H9 (cell line): ENCODE measurements at regions not wholly inside any gene's neighbourhood (a gene's known extent, or its start where the extent isn't known, plus 50 kb on each side); places are given as distances from the start of the nearest gene placed in this dataset.

Experiments used
- DNase-seq: peaks from one replicate; pipeline ENCODE4 v3.0.0-alpha.2; 2017
- H2AFZ ChIP-seq: one replicate; pipeline ENCODE4 v1.6.1; 2013; ENCODE audit warnings: mild to moderate bottlenecking, low read length, control low read depth, moderate library complexity
- H2AK5ac ChIP-seq: 2 replicates; pipeline ENCODE4 v1.6.1; 2013; ENCODE audit warnings: low read length, control low read depth, mixed read lengths; ENCODE audit not compliant: insufficient read length
- H2BK120ac ChIP-seq: one replicate; pipeline ENCODE4 v1.6.1; 2013; ENCODE audit warnings: low read depth, mild to moderate bottlenecking, low read length, control low read depth, inconsistent platforms; ENCODE audit not compliant: poor library complexity, severe bottlenecking
- H2BK12ac ChIP-seq: 2 replicates; pipeline ENCODE4 v1.6.1; 2013; ENCODE audit warnings: low read length, control low read depth, mixed read lengths, low read depth; ENCODE audit not compliant: insufficient read length
- H2BK15ac ChIP-seq: 2 replicates; pipeline ENCODE4 v1.6.1; 2013; ENCODE audit warnings: low read depth, low read length, control low read depth
- H2BK20ac ChIP-seq: one replicate; pipeline ENCODE4 v1.6.1; 2013; ENCODE audit warnings: low read depth, mild to moderate bottlenecking, low read length, control low read depth, inconsistent platforms; ENCODE audit not compliant: poor library complexity, severe bottlenecking
- H2BK5ac ChIP-seq: 2 replicates; pipeline ENCODE4 v1.6.1; 2013; ENCODE audit warnings: low read length, control low read depth, mixed read lengths; ENCODE audit not compliant: insufficient read length
- H3K14ac ChIP-seq: 2 replicates; pipeline ENCODE4 v1.6.1; 2013; ENCODE audit warnings: low read length, control low read depth; ENCODE audit not compliant: insufficient read depth
- H3K18ac ChIP-seq: 2 replicates; pipeline ENCODE4 v1.6.1; 2013; ENCODE audit warnings: low read depth, mild to moderate bottlenecking, mixed read lengths, low read length, control low read depth; ENCODE audit not compliant: insufficient read length
- H3K23ac ChIP-seq: 2 replicates; pipeline ENCODE4 v1.6.1; 2013; ENCODE audit warnings: low read length, control low read depth, mixed read lengths, low read depth; ENCODE audit not compliant: insufficient read length
- H3K23me2 ChIP-seq: 2 replicates; pipeline ENCODE4 v1.6.1; 2013; ENCODE audit warnings: low read depth, mild to moderate bottlenecking, mixed read lengths, low read length, control low read depth; ENCODE audit not compliant: insufficient read length, poor library complexity, severe bottlenecking
- H3K27ac ChIP-seq: 2 replicates; pipeline ENCODE4 v1.5.1; 2013; ENCODE audit warnings: low read length, control low read depth, mixed read lengths, low read depth; ENCODE audit not compliant: insufficient read length
- H3K27me3 ChIP-seq: 2 replicates; pipeline ENCODE4 v1.6.1; 2013; ENCODE audit warnings: low read length, control low read depth, inconsistent platforms; ENCODE audit not compliant: insufficient read depth
- H3K4ac ChIP-seq: 2 replicates; pipeline ENCODE4 v1.6.1; 2013; ENCODE audit warnings: low read depth, mild to moderate bottlenecking, control low read depth, inconsistent platforms, low read length, moderate library complexity
- H3K4me1 ChIP-seq: 2 replicates; pipeline ENCODE4 v1.6.1; 2013; ENCODE audit warnings: low read length, control low read depth, inconsistent platforms; ENCODE audit not compliant: insufficient read depth
- H3K4me2 ChIP-seq: 2 replicates; pipeline ENCODE4 v1.6.1; 2013; ENCODE audit warnings: low read length, control low read depth, mixed read lengths; ENCODE audit not compliant: insufficient read length, insufficient read depth
- H3K56ac ChIP-seq: 2 replicates; pipeline ENCODE4 v1.6.1; 2013; ENCODE audit warnings: low read depth, mild to moderate bottlenecking, mixed read lengths, low read length, control low read depth; ENCODE audit not compliant: insufficient read length
- H3K79me1 ChIP-seq: 2 replicates; pipeline ENCODE4 v1.6.1; 2013; ENCODE audit warnings: low read depth, mild to moderate bottlenecking, moderate library complexity, low read length, control low read depth, inconsistent platforms; ENCODE audit not compliant: insufficient read depth, poor library complexity, severe bottlenecking
- H3K79me2 ChIP-seq: 2 replicates; pipeline ENCODE4 v1.6.1; 2013; ENCODE audit warnings: low read length, control low read depth, inconsistent platforms; ENCODE audit not compliant: insufficient read depth
- H3K9ac ChIP-seq: 2 replicates; pipeline ENCODE4 v1.6.1; 2013; ENCODE audit warnings: low read length, control low read depth, mixed read lengths; ENCODE audit not compliant: insufficient read length; ENCODE audit errors: extremely low read depth
- H3K9me3 ChIP-seq: one replicate; pipeline ENCODE4 v1.6.1; 2013; ENCODE audit warnings: low read depth, low read length, inconsistent platforms; ENCODE audit not compliant: control insufficient read depth
- H3T11ph ChIP-seq: one replicate; pipeline ENCODE4 v1.6.1; 2013; ENCODE audit warnings: mild to moderate bottlenecking, low read length, control low read depth, inconsistent platforms
- H4K20me1 ChIP-seq: one replicate; pipeline ENCODE4 v1.6.1; 2013; ENCODE audit not compliant: control insufficient read depth, insufficient read length, insufficient read depth
- H4K5ac ChIP-seq: 2 replicates; pipeline ENCODE4 v1.6.1; 2013; ENCODE audit warnings: low read depth, mild to moderate bottlenecking, mixed read lengths, low read length, control low read depth; ENCODE audit not compliant: insufficient read length
- H4K8ac ChIP-seq: replicated peaks from 2 replicates; pipeline ENCODE4 v1.6.1; 2013; ENCODE audit warnings: low read length, control low read depth, mixed read lengths, low read depth; ENCODE audit not compliant: insufficient read length
- H4K91ac ChIP-seq: 2 replicates; pipeline ENCODE4 v1.6.1; 2013; ENCODE audit warnings: low read depth, mild to moderate bottlenecking, moderate library complexity, mixed read lengths, low read length, control low read depth; ENCODE audit not compliant: insufficient read length
- H3K27ac Mint-ChIP-seq, 3 experiments: 2 replicates in 2 of 3; 3 replicates in 1 of 3; pipeline ENCODE4 v1.8.0; 2020 to 2021; ENCODE audit warnings: mixed read lengths in 3 of 3, mild to moderate bottlenecking in 1 of 3, moderate library complexity in 1 of 3
- H3K27me3 Mint-ChIP-seq: 2 replicates; pipeline ENCODE4 v1.8.0; 2021; ENCODE audit warnings: low read depth, mild to moderate bottlenecking, moderate library complexity, mixed read lengths
- H3K36me3 Mint-ChIP-seq, 3 experiments: 2 replicates in 2 of 3; 3 replicates in 1 of 3; pipeline ENCODE4 v1.8.0; 2020 to 2021; ENCODE audit warnings: low read depth in 3 of 3, mixed read lengths in 3 of 3; ENCODE audit not compliant: insufficient read depth in 1 of 3
- H3K4me1 Mint-ChIP-seq, 2 experiments: 2 replicates each; pipeline ENCODE4 v1.8.0; 2020; ENCODE audit warnings: mixed read lengths in 2 of 2
- H3K4me3 Mint-ChIP-seq, 2 experiments: 2 replicates in 1 of 2; 3 replicates in 1 of 2; pipeline ENCODE4 v1.8.0; 2020 to 2021; ENCODE audit warnings: mild to moderate bottlenecking in 2 of 2, mixed read lengths in 2 of 2, moderate library complexity in 1 of 2
- H3K9me3 Mint-ChIP-seq, 2 experiments: 2 replicates in 1 of 2; 3 replicates in 1 of 2; pipeline ENCODE4 v1.8.0; 2020; ENCODE audit warnings: mild to moderate bottlenecking in 2 of 2, mixed read lengths in 2 of 2, moderate library complexity in 1 of 2
- CTCF ChIP-seq: fragments of 200-600 bp; sonication (generic); conservative IDR thresholded peaks from 3 replicates; pipeline ENCODE4 v1.8.0; 2021; ENCODE audit warnings: antibody characterized with exemption, mild to moderate bottlenecking

GRCh38 chr10:83075815-83076355 lies 1063.4 kb upstream of the GHITM start:
- no peak for DNase-seq
- Mint-ChIP-seq H3K4me1 (peaks cover 26 to 32% of the 10 kb centered on the region in 2 experiments), H3K4me3 (no peak overlapping the region), H3K36me3 (peaks cover 10 to 31% (median 13%) of the 10 kb centered on the region in 3 experiments; a peak in 6 of 7 replicates), H3K9me3 (peaks cover 7 to 14% of the 10 kb centered on the region in 2 experiments; a peak in 4 of 5 replicates), H3K27ac (no peak overlapping the region), H3K27me3 (no peaks in the 10 kb centered on the region)
- Histone ChIP-seq H2BK5ac (no peak overlapping the region), H3K9ac (no peak overlapping the region), H3K79me1 (no peaks in the 10 kb centered on the region), H2AFZ (no peak overlapping the region), H3K4ac (no peak overlapping the region), H3K79me2 (no peaks in the 10 kb centered on the region), H2BK20ac (no peak overlapping the region), H2BK120ac (no peak overlapping the region), H3K4me2 (no peak overlapping the region), H3K14ac (no peak overlapping the region), H4K5ac (no peak overlapping the region), H3K23ac (no peak overlapping the region), H4K8ac (no peak overlapping the region), H2AK5ac (no peak overlapping the region), H3K27me3 (no peaks in the 10 kb centered on the region), H3T11ph (no peak overlapping the region), H3K4me1 (peaks cover 4% of the 10 kb centered on the region; the same call in 1 of the 2 replicates), H2BK12ac (no peak overlapping the region), H3K27ac (no peak overlapping the region), H2BK15ac (no peak overlapping the region), H3K9me3 (no peaks in the 10 kb centered on the region), H4K20me1 (no peaks in the 10 kb centered on the region), H3K56ac (no peak overlapping the region), H4K91ac (no peak overlapping the region), H3K23me2 (no peaks in the 10 kb centered on the region), H3K18ac (no peak overlapping the region)
- TF ChIP-seq CTCF, result no peak
